Adrenal gland (tissue), 5 donors: ENCODE measurements at regions not wholly inside any gene's neighbourhood (a gene's known extent, or its start where the extent isn't known, plus 50 kb on each side); places are given as distances from the start of the nearest gene placed in this dataset.

ENCODE experiments used
- CTCF ChIP-seq, 6 experiments: fragments of 450-650 bp in 4 of 6; fragments of 200-600 bp in 2 of 6; sonication (generic) in 1 of 6; IDR thresholded peaks; 1 replicate in 5 of 6; 2 replicates in 1 of 6; pipeline versions ENCODE4 v1.5.1 to v1.8.0; 2016 to 2021; ENCODE audit warnings: antibody characterized with exemption in 6 of 6, mild to moderate bottlenecking in 2 of 6, moderate library complexity in 1 of 6
- POLR2A ChIP-seq, 2 donors: fragments of 450-650 bp; IDR thresholded peaks; one replicate each; pipeline ENCODE4 v1.6.1; 2017; ENCODE audit warnings: antibody characterized with exemption in 2 of 2, mild to moderate bottlenecking in 2 of 2, moderate library complexity in 1 of 2
- donor health status: DM: no; HTN: no; CAD: no.

- no peak for TF ChIP-seq CTCF (IDR thresholded peaks at IDR 0.05)
- TF ChIP-seq POLR2A (IDR thresholded peaks at IDR 0.05), result no peak
These were observed 117.5 kb upstream of the VPREB1 start for GRCh38 chr22:22127100-22127499.
